ENCODE measurements at regions not wholly inside any gene's neighbourhood (a gene's known extent, or its start where the extent isn't known, plus 50 kb on each side); places are given as distances from the start of the nearest gene placed in this dataset.

DNA sequence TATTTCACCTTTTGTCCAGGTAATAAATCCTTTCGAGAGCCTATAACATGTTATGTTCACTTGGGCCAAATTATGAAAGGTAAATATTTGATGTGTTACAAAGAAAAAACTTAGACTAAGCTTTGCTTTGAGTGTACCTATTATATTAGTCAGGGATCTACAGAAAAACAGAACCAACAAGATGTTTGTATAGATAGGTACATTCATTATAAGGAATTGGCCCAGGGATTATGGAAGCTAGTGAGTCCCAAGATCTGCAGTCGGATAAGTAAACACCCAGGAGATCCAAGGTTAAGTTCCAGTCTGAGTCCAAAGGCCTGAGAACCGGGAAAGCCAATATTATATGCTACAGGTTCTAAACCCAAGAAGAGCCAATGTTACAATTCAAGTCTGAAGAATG, 234.5 kb downstream of the NRIP1 start:
- TF ChIP-seq, protein P1, sequence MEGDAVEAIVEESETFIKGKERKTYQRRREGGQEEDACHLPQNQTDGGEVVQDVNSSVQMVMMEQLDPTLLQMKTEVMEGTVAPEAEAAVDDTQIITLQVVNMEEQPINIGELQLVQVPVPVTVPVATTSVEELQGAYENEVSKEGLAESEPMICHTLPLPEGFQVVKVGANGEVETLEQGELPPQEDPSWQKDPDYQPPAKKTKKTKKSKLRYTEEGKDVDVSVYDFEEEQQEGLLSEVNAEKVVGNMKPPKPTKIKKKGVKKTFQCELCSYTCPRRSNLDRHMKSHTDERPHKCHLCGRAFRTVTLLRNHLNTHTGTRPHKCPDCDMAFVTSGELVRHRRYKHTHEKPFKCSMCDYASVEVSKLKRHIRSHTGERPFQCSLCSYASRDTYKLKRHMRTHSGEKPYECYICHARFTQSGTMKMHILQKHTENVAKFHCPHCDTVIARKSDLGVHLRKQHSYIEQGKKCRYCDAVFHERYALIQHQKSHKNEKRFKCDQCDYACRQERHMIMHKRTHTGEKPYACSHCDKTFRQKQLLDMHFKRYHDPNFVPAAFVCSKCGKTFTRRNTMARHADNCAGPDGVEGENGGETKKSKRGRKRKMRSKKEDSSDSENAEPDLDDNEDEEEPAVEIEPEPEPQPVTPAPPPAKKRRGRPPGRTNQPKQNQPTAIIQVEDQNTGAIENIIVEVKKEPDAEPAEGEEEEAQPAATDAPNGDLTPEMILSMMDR (IDR thresholded peaks at IDR 0.05), result no peak
- TF ChIP-seq POLR2A (IDR thresholded peaks at IDR 0.05), result no peak
- no peak for TF ChIP-seq POLR2AphosphoS5 (IDR thresholded peaks at IDR 0.05)
